ENCODE measurements at regions not wholly inside any gene's neighbourhood (a gene's known extent, or its start where the extent isn't known, plus 50 kb on each side); places are given as distances from the start of the nearest gene placed in this dataset.
A peak's percentile ranks its signal among the peaks of the same experiment; 100 is the strongest.

DNA sequence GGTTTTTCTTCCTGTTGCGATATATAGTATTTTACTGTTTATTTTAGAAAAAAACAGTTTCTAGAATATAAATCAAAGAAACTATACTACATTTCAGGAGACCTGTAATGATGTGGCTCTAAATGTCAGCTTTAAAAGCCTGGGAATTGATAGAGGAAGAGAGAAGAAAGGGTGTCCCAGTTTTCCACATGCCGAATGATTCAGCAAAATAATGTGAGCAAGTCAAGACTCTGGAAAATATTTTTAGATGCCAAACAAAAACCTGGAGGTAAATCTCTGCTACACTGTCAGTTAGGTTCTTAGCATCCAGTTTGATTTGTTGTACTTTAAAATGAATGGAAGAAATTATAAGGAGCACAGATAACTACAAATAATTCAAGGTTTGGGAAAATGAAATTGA is 67.1 kb upstream of the DSG1 start:
- no peak overlapping the region for H2AFZ ChIP-seq (ENCODE audit: low read depth, low read length)
- intact Hi-C loops (cut with micrococcal nuclease) (no loop called here), in situ Hi-C loops (cut with MboI) (no loop called here)
- no peak for ATAC-seq
- H4K20me1 ChIP-seq (replicated peaks; ENCODE audit: control insufficient read depth, insufficient read depth, low read length), result no peaks in the 10 kb centered on the region
- no peak overlapping the region for H3K9ac ChIP-seq (ENCODE audit: insufficient read depth in 1 of 2, low read depth in 2 of 2, low read length in 2 of 2)
- no TSS peak for BruUV-seq (replicated peaks)
- H3K4me3 ChIP-seq, result no peak overlapping the region
- H3K9me3 ChIP-seq (replicated peaks; ENCODE audit: control insufficient read depth, insufficient read depth, low read depth, low read length), result no peaks in the 10 kb centered on the region
- WGBS (ENCODE audit: insufficient coverage, low coverage, missing lambda C conversion rate), result 30% methylated on average over 2 of the region's 2 CpGs
- ChIA-PET POLR2A (no interaction called here), CTCF (ENCODE audit: low intra/inter-chr PET ratio) (no interaction called here)
- H3K27ac ChIP-seq (ENCODE audit: extremely low read depth, low read depth, low read length), result no peak overlapping the region
- TF ChIP-seq ZNF717 (CRISPR knock-in tag; IDR thresholded peaks at IDR 0.05) (no peak), NFE2 (IDR thresholded peaks at IDR 0.05; ENCODE audit: low read depth) (peak; percentile 55), MAFG (tag; conservative IDR thresholded peaks at IDR 0.05) (0 out of 2 replicates have a peak, but pooled peaks have one; percentile 30), ZNF140 (CRISPR knock-in tag; IDR thresholded peaks at IDR 0.05) (no peak)
- no peaks in the 10 kb centered on the region for H3K36me3 ChIP-seq (ENCODE audit: control insufficient read depth, insufficient read depth, low read length)
- H3K9me1 ChIP-seq (ENCODE audit: control insufficient read depth, insufficient read depth, low read length), result no peaks in the 10 kb centered on the region
- no peaks in the 10 kb centered on the region for H3K27me3 ChIP-seq (ENCODE audit: control insufficient read depth in 2 of 2, insufficient read depth in 2 of 2, low read length in 2 of 2)
- no peak for FAIRE-seq
- H3K79me2 ChIP-seq (ENCODE audit: control insufficient read depth, insufficient read depth, low read length), result no peaks in the 10 kb centered on the region
- DNase-seq (ENCODE audit: extremely low read depth in 1 of 4, low spot score in 3 of 4), result no peak
- no peaks in the 10 kb centered on the region; a peak in 1 of 5 replicates for H3K4me1 ChIP-seq (replicated peaks in 1 of 2; ENCODE audit: control insufficient read depth in 2 of 2, insufficient read depth in 2 of 2, low read length in 2 of 2)
- H3K4me2 ChIP-seq (ENCODE audit: insufficient read depth, low read length), result no peak overlapping the region

DNA sequence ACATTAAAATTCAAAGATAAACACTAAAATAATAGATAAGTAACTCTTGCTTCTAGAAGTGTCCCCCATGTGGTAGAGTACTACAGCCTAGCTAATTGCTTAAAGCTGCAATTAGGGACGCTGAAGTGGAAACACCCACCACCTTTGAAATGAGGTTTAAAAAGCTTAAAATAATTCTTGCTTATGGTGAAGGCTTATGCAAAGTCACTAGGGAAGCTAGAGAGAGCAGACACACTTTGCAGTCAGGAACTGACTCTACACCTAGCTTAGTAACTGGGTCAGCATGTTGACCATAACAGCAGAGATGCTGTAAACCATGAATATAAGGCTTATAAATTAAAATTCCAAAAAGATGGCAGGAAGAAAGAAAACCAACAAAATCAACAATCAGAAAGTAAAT is 65.4 kb upstream of the DSG1 start:
- in situ Hi-C loops (cut with MboI), result no loop called here
- BruUV-seq (replicated peaks), result no TSS peak
- DNase-seq (ENCODE audit: extremely low read depth in 1 of 4, low spot score in 3 of 4), result no peak
- Histone ChIP-seq H3K27ac (ENCODE audit: extremely low read depth, low read depth, low read length) (no peak overlapping the region), H3K4me2 (ENCODE audit: insufficient read depth, low read length) (no peak overlapping the region), H3K9me3 (replicated peaks; ENCODE audit: control insufficient read depth, insufficient read depth, low read depth, low read length) (no peaks in the 10 kb centered on the region), H3K36me3 (ENCODE audit: control insufficient read depth, insufficient read depth, low read length) (no peaks in the 10 kb centered on the region), H3K4me3 (no peak overlapping the region), H3K9me1 (ENCODE audit: control insufficient read depth, insufficient read depth, low read length) (no peaks in the 10 kb centered on the region), H2AFZ (ENCODE audit: low read depth, low read length) (no peak overlapping the region), H3K27me3 (ENCODE audit: control insufficient read depth in 2 of 2, insufficient read depth in 2 of 2, low read length in 2 of 2) (no peaks in the 10 kb centered on the region), H4K20me1 (replicated peaks; ENCODE audit: control insufficient read depth, insufficient read depth, low read length) (no peaks in the 10 kb centered on the region), H3K9ac (ENCODE audit: insufficient read depth in 1 of 2, low read depth in 2 of 2, low read length in 2 of 2) (no peak overlapping the region), H3K4me1 (replicated peaks in 1 of 2; ENCODE audit: control insufficient read depth in 2 of 2, insufficient read depth in 2 of 2, low read length in 2 of 2) (no peaks in the 10 kb centered on the region), H3K79me2 (ENCODE audit: control insufficient read depth, insufficient read depth, low read length) (no peaks in the 10 kb centered on the region)
- 13% methylated on average over 1 of the region's 1 CpG for WGBS (ENCODE audit: insufficient coverage, low coverage, missing lambda C conversion rate)
- intact Hi-C loops (cut with micrococcal nuclease), result no loop called here
- no peak for FAIRE-seq
- no peak for ATAC-seq
- POLR2A ChIA-PET, result no interaction called here
- CTCF ChIA-PET (ENCODE audit: low intra/inter-chr PET ratio), result no interaction called here
- no peak for TF ChIP-seq ZNF592 (IDR thresholded peaks at IDR 0.05)
- TF ChIP-seq PML (IDR thresholded peaks at IDR 0.05; ENCODE audit: low read length), result no peak
- no peak for TF ChIP-seq SMARCA5 (IDR thresholded peaks at IDR 0.05)
- TF ChIP-seq FOXP1 (CRISPR knock-in tag; IDR thresholded peaks at IDR 0.05), result no peak
- TF ChIP-seq CREM (IDR thresholded peaks at IDR 0.05; ENCODE audit: low read depth), result no peak
- TF ChIP-seq THAP12 (CRISPR knock-in tag; IDR thresholded peaks at IDR 0.05), result no peak
- no peak for TF ChIP-seq RAD21 (CRISPR knock-in tag; conservative IDR thresholded peaks at IDR 0.05 in 1 of 2, IDR thresholded peaks at IDR 0.05 in 1 of 2)
- TF ChIP-seq EWSR1 (IDR thresholded peaks at IDR 0.05; ENCODE audit: borderline replicate concordance, low read depth, partially characterized antibody), result no peak

Data from K562 (cell line).